Gastrocnemius medialis (tissue), 4 donors: ENCODE measurements at regions not wholly inside any gene's neighbourhood (a gene's known extent, or its start where the extent isn't known, plus 50 kb on each side); places are given as distances from the start of the nearest gene placed in this dataset.
A peak's percentile ranks its signal among the peaks of the same experiment; 100 is the strongest.

Experiments used
- ATAC-seq, 2 donors: fragments of 150-250 bp; one replicate each; pipeline ENCODE4 v1.9.1; 2016
- DNase-seq, 2 donors: peaks; one replicate each; pipeline ENCODE4 v3.0.0-alpha.2; 2019
- H3K27ac ChIP-seq, 4 donors: fragments of 200-600 bp; sonication (generic); 1 replicate in 1 of 4; 2 replicates in 3 of 4; pipeline ENCODE4 v1.5.1; 2016 to 2018; ENCODE audit warnings: mild to moderate bottlenecking in 2 of 4, moderate library complexity in 1 of 4
- H3K27me3 ChIP-seq, 3 donors: fragments of 200-600 bp; sonication (generic) in 2 of 3; 1 replicate in 1 of 3; 2 replicates in 2 of 3; pipeline versions ENCODE4 v1.5.1 to v1.6.0; 2016 to 2019; ENCODE audit warnings: mild to moderate bottlenecking in 1 of 3, moderate library complexity in 1 of 3
- H3K36me3 ChIP-seq, 2 donors: fragments of 200-600 bp; sonication (generic) in 1 of 2; one replicate each; pipeline ENCODE4 v1.5.1; 2017 to 2018
- H3K4me1 ChIP-seq, 2 donors: fragments of 200-600 bp; sonication (generic) in 1 of 2; one replicate each; pipeline ENCODE4 v1.5.1; 2016 to 2017; ENCODE audit warnings: mild to moderate bottlenecking in 2 of 2
- H3K4me3 ChIP-seq, 4 donors: fragments of 200-600 bp; sonication (generic) in 3 of 4; 1 replicate in 1 of 4; 2 replicates in 3 of 4; pipeline ENCODE4 v1.5.1; 2016 to 2019; ENCODE audit warnings: mild to moderate bottlenecking in 2 of 4
- H3K9me3 ChIP-seq, 3 donors: fragments of 200-600 bp; sonication (generic) in 2 of 3; 1 replicate in 1 of 3; 2 replicates in 2 of 3; pipeline ENCODE4 v1.5.1; 2016 to 2019
- CTCF ChIP-seq, 5 experiments: fragments of 450-650 bp in 3 of 5; fragments of 200-600 bp in 2 of 5; sonication (generic) in 2 of 5; IDR thresholded peaks in 4 of 5; conservative IDR thresholded peaks in 1 of 5; 1 replicate in 4 of 5; 2 replicates in 1 of 5; pipeline ENCODE4 v1.5.1; 2016 to 2019; ENCODE audit warnings: antibody characterized with exemption in 5 of 5, mild to moderate bottlenecking in 3 of 5, moderate library complexity in 3 of 5
- POLR2A ChIP-seq, 2 donors: fragments of 450-650 bp; IDR thresholded peaks; one replicate each; pipeline ENCODE4 v1.6.1; 2017; ENCODE audit warnings: antibody characterized with exemption in 2 of 2, mild to moderate bottlenecking in 2 of 2, moderate library complexity in 2 of 2
- in situ Hi-C, 4 donors: fragments of 200-750 bp; cut with MboI; loops; one replicate each; pipeline versions ENCODE4 v1.15.0 to v1.8.0; 2017; ENCODE audit warnings: low sequenced_read_pairs in 4 of 4
- intact Hi-C: fragments of 100-400 bp; cut with DNase I; formaldehyde crosslinking; loops from one replicate; pipeline ENCODE4 v1.15.1; 2023; ENCODE audit warnings: low total_unique reads

GRCh38 chr13:80835902-80836301 lies 495.0 kb upstream of the SPRY2 start:
- H3K4me1 ChIP-seq, result no peaks in the 10 kb centered on the region
- intact Hi-C loops, result no loop called here
- no peaks in the 10 kb centered on the region for H3K27me3 ChIP-seq
- TF ChIP-seq CTCF (IDR thresholded peaks at IDR 0.05 in 4 of 5, conservative IDR thresholded peaks at IDR 0.05 in 1 of 5), result no peak
- no peak for TF ChIP-seq POLR2A (IDR thresholded peaks at IDR 0.05)
- H3K9me3 ChIP-seq, result no peaks in the 10 kb centered on the region
- no peak overlapping the region for H3K4me3 ChIP-seq
- no peaks in the 10 kb centered on the region for H3K36me3 ChIP-seq
- ATAC-seq (no peak), DNase-seq (no peak)
- in situ Hi-C loops, result no loop called here
- H3K27ac ChIP-seq, result no peak overlapping the region

GRCh38 chr13:80830431-80830830 lies 489.5 kb upstream of the SPRY2 start:
- no peaks in the 10 kb centered on the region for H3K4me1 ChIP-seq
- TF ChIP-seq CTCF (IDR thresholded peaks at IDR 0.05 in 4 of 5, conservative IDR thresholded peaks at IDR 0.05 in 1 of 5), result no peak
- TF ChIP-seq POLR2A (IDR thresholded peaks at IDR 0.05), result no peak
- H3K9me3 ChIP-seq, result no peaks in the 10 kb centered on the region
- no peak overlapping the region for H3K27ac ChIP-seq
- H3K4me3 ChIP-seq, result no peak overlapping the region
- in situ Hi-C loops, result no loop called here
- intact Hi-C loops, result no loop called here
- ATAC-seq (no peak), DNase-seq (no peak)
- H3K27me3 ChIP-seq, result no peaks in the 10 kb centered on the region
- no peaks in the 10 kb centered on the region for H3K36me3 ChIP-seq

- in situ Hi-C loops (no loop called here), intact Hi-C loops (no loop called here)
- Histone ChIP-seq H3K4me1 (no peaks in the 10 kb centered on the region), H3K4me3 (no peak overlapping the region), H3K27ac (no peak overlapping the region), H3K36me3 (no peaks in the 10 kb centered on the region), H3K27me3 (no peaks in the 10 kb centered on the region), H3K9me3 (no peaks in the 10 kb centered on the region)
- no peak for DNase-seq
- ATAC-seq, result no peak
- TF ChIP-seq POLR2A (IDR thresholded peaks at IDR 0.05) (no peak), CTCF (IDR thresholded peaks at IDR 0.05 in 4 of 5, conservative IDR thresholded peaks at IDR 0.05 in 1 of 5) (no peak)
Measured at GRCh38 chr13:80828759-80829158, 487.8 kb upstream of the SPRY2 start.

GRCh38 chr13:80825276-80825675 lies 484.4 kb upstream of the SPRY2 start:
- H3K27me3 ChIP-seq, result no peaks in the 10 kb centered on the region
- no peaks in the 10 kb centered on the region for H3K4me1 ChIP-seq
- no peak overlapping the region for H3K27ac ChIP-seq
- DNase-seq (no peak), ATAC-seq (no peak)
- H3K9me3 ChIP-seq, result no peaks in the 10 kb centered on the region
- H3K36me3 ChIP-seq, result no peaks in the 10 kb centered on the region
- intact Hi-C loops (no loop called here), in situ Hi-C loops (no loop called here)
- TF ChIP-seq CTCF (IDR thresholded peaks at IDR 0.05 in 4 of 5, conservative IDR thresholded peaks at IDR 0.05 in 1 of 5), result no peak
- no peak for TF ChIP-seq POLR2A (IDR thresholded peaks at IDR 0.05)
- no peak overlapping the region for H3K4me3 ChIP-seq

GRCh38 chr13:80824229-80824628 lies 483.3 kb upstream of the SPRY2 start:
- TF ChIP-seq POLR2A (IDR thresholded peaks at IDR 0.05) (no peak), CTCF (IDR thresholded peaks at IDR 0.05 in 4 of 5, conservative IDR thresholded peaks at IDR 0.05 in 1 of 5) (no peak)
- in situ Hi-C loops (no loop called here), intact Hi-C loops (no loop called here)
- ATAC-seq (peak; percentile 81 to 87), DNase-seq (no peak)
- Histone ChIP-seq H3K36me3 (no peaks in the 10 kb centered on the region), H3K9me3 (no peaks in the 10 kb centered on the region), H3K27ac (peak overlapping the region; percentile 13 to 41 (median 30)), H3K4me3 (peak overlapping the region in 1 of 4 donors; percentile 7), H3K4me1 (no peaks in the 10 kb centered on the region), H3K27me3 (no peaks in the 10 kb centered on the region)
